ES-I3 (cell line): ENCODE measurements at regions not wholly inside any gene's neighbourhood (a gene's known extent, or its start where the extent isn't known, plus 50 kb on each side); places are given as distances from the start of the nearest gene placed in this dataset.
"Not testable (repeated sequence)": the region's sequence is repeated elsewhere in the genome, so short reads cannot be mapped to it uniquely, and the experiment has no call there.

Experiments
- H3K36me3 ChIP-seq: 2 replicates; pipeline ENCODE4 v1.6.1; 2013; ENCODE audit warnings: mild to moderate bottlenecking, low read length, control low read depth, moderate library complexity; ENCODE audit not compliant: insufficient read depth
- H3K4me1 ChIP-seq: 2 replicates; pipeline ENCODE4 v1.6.1; 2013; ENCODE audit warnings: mild to moderate bottlenecking, control low read depth, low read length; ENCODE audit not compliant: insufficient read depth
- H3K9ac ChIP-seq: 2 replicates; pipeline ENCODE4 v1.6.1; 2013; ENCODE audit warnings: low read depth, mild to moderate bottlenecking, low read length, moderate library complexity
- H3K9me3 ChIP-seq: 2 replicates; pipeline ENCODE4 v1.6.1; 2013; ENCODE audit warnings: mild to moderate bottlenecking, low read length, moderate library complexity; ENCODE audit not compliant: control insufficient read depth, insufficient read depth

DNA sequence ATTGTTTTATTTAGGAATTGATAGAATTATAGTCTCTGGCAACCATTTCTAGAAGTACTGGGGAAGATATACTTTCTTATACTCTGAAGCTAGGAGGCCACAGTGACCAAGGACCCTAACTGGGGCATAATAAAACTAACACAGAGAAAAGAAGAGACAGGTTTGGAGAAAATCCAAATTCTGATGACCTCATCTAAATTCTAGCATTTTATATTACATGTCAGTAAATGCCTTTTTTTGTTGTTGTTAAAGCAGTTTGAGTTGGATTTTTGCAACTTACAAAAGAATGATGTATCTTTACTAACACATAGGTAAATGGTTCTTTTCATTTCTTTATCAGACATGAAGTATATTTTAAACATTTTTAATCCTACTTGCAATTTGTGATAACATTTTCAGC is 933.3 kb downstream of the TMTC2 start:
- no peak overlapping the region for H3K9ac ChIP-seq
- no peaks in the 10 kb centered on the region; the same call in 1 of the 2 replicates for H3K9me3 ChIP-seq
- H3K4me1 ChIP-seq, result no peaks in the 10 kb centered on the region
- no peaks in the 10 kb centered on the region for H3K36me3 ChIP-seq

GRCh38 chr12:83615152-83615551 is 928.4 kb downstream of the TMTC2 start:
- Histone ChIP-seq H3K36me3 (no peaks in the 10 kb centered on the region), H3K9ac (no peak overlapping the region), H3K9me3 (no peaks in the 10 kb centered on the region; the same call in none of the 2 replicates), H3K4me1 (no peaks in the 10 kb centered on the region)

- Histone ChIP-seq H3K9ac (no peak overlapping the region), H3K4me1 (no peaks in the 10 kb centered on the region), H3K36me3 (no peaks in the 10 kb centered on the region), H3K9me3 (no peaks in the 10 kb centered on the region; the same call in none of the 2 replicates)
These were observed 926.9 kb downstream of the TMTC2 start for GRCh38 chr12:83613586-83614110.

DNA sequence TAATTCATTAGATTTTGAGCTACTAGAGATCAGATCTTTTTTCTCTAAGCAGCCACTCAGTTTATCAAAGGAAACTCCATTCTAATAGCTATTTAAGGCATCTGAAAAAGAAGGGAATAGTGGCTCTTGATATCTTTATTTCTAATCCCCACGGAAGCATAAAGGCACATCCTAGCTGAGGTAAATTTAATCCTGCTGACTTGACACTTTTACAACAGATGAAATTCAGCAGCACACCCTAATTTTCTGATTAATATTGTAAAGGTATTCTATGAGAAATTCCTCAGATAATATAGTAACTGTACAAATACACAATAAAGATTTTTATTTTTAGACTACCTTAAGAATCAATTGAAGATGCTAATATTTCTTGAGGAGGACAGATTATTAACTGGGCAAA is 916.4 kb downstream of the TMTC2 start:
- Histone ChIP-seq H3K4me1 (no peaks in the 10 kb centered on the region), H3K9me3 (no peaks in the 10 kb centered on the region), H3K9ac (no peak overlapping the region), H3K36me3 (no peaks in the 10 kb centered on the region)

GRCh38 chr12:83575326-83575725 is 888.6 kb downstream of the TMTC2 start:
- Histone ChIP-seq H3K36me3 (no peaks in the 10 kb centered on the region), H3K9me3 (no peaks in the 10 kb centered on the region), H3K9ac (no peak overlapping the region), H3K4me1 (no peaks in the 10 kb centered on the region)

GRCh38 chr12:83574142-83574541 is 887.4 kb downstream of the TMTC2 start:
- Histone ChIP-seq H3K4me1 (no peaks in the 10 kb centered on the region), H3K9ac (no peak overlapping the region), H3K36me3 (no peaks in the 10 kb centered on the region), H3K9me3 (no peaks in the 10 kb centered on the region)

DNA sequence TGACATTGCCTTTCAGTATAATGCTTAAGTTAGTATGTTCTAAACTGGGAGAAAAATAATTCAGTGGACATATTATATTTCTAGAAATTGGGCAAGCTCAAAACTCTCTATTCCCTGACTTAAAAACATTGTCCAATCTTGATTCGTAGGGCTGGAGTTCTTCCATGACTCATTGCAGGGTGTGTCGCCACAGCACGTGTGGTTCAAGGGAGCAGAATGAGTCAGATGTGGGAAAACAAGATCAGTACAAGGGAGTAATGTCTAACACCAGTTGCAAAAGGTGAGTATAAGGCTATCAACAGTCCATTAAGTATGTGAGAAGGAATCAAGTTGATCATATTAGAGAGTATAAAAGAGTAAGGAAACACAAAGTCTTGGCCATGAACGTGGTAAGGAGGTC is 887.0 kb downstream of the TMTC2 start:
- Histone ChIP-seq H3K9ac (no peak overlapping the region), H3K9me3 (no peaks in the 10 kb centered on the region)

GRCh38 chr12:83559650-83560049 is 872.9 kb downstream of the TMTC2 start:
- no peak overlapping the region for H3K9ac ChIP-seq
- H3K36me3 ChIP-seq, result no peaks in the 10 kb centered on the region
- H3K4me1 ChIP-seq, result peaks cover 6% of the 10 kb centered on the region; the same call in 1 of the 2 replicates
- H3K9me3 ChIP-seq, result no peaks in the 10 kb centered on the region

More for the DNA sequence above, 887.0 kb downstream of the TMTC2 start:
- no peaks in the 10 kb centered on the region for H3K4me1 ChIP-seq
- H3K36me3 ChIP-seq, result no peaks in the 10 kb centered on the region

DNA sequence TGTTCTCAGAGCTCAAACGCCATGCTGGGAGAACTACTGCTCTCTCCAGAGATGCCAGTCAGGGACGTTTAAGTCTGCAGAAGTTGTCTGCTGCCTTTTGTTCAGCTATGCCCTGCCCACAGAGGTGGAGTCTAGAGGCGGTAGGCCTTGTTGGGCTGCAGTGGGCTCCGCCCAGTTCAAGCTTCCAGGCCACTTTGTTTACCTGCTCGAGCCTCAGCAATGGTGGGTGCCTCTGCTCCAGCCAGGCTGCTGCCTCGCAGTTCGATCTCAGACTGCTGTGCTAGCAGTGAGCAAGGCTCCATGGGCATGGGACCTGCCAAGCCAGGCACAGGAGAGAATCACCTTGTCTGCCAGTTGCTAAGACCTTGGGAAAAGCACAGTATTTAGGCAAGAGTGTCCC is 869.3 kb downstream of the TMTC2 start:
- H3K9ac ChIP-seq, H3K36me3 ChIP-seq, H3K9me3 ChIP-seq, H3K4me1 ChIP-seq: not testable (repeated sequence)

GRCh38 chr12:83541446-83541845 is 854.7 kb downstream of the TMTC2 start:
- H3K9me3 ChIP-seq, result no peaks in the 10 kb centered on the region
- H3K4me1 ChIP-seq, result no peaks in the 10 kb centered on the region
- H3K36me3 ChIP-seq, result no peaks in the 10 kb centered on the region
- H3K9ac ChIP-seq, result no peak overlapping the region

DNA sequence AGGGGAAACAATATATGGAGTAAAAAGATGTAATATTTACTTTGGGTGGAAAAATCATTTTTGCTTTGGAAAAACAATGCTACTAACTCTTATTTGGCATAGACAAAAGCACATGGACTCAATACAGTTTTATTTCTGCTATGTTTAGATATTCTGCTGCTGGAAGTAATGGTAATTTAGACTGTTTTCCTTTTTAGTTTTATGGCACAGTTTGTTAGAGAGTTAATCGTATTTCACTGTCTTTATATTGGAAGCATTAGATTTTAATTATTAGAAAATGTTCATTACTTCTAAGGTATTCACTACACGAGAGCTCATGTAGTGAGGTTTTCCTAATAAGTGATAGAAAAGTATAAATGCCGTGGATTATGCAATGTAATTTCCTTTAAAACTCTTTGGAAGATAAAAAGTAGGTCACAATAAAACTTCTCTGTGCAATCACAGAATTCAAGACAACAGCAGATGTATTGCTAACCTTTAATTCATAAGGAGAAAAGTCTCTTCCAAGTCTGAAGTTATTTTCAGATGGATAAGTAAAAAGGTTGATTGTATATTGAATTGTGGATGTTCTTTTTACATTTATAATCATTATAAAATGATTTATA is 851.8 kb downstream of the TMTC2 start:
- Histone ChIP-seq H3K4me1 (no peaks in the 10 kb centered on the region; the same call in 1 of the 2 replicates), H3K36me3 (no peaks in the 10 kb centered on the region), H3K9me3 (no peaks in the 10 kb centered on the region), H3K9ac (no peak overlapping the region)

DNA sequence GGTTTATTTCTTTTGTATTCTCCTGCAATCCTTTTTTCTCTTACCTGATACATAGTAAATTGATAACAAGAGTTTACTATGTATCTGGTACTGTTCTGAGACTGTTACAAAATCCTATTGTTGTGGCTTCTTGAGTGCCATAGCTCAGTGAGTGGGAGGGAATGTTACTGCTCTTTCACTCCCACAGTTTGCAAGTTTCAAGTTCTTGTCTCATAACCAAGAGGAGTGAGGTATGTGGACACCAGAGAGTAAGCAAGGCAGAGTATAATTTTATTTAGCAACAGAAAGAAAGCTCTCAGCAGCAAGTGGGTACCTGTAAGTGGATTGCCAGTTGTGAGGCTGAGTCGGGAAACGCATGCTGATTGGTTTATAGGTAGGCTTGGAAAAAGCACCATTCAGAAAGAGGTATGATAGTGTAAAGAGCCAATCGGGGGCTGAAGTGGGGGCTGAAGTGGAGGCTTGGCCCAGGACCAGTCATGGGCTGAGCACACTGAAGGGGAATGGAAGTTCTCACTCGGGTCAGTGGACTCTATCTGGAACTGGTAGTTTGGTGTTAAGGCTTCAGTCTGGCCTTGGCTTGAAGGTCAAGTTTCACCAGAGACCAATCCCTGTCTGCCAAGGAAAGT is 850.8 kb downstream of the TMTC2 start:
- Histone ChIP-seq H3K4me1 (no peaks in the 10 kb centered on the region; the same call in 1 of the 2 replicates), H3K36me3 (no peaks in the 10 kb centered on the region), H3K9ac (no peak overlapping the region), H3K9me3 (no peaks in the 10 kb centered on the region)

GRCh38 chr12:83536496-83536895 is 849.8 kb downstream of the TMTC2 start:
- H3K9ac ChIP-seq, result no peak overlapping the region
- no peaks in the 10 kb centered on the region for H3K36me3 ChIP-seq
- H3K9me3 ChIP-seq, result no peaks in the 10 kb centered on the region
- H3K4me1 ChIP-seq, result no peaks in the 10 kb centered on the region; the same call in 1 of the 2 replicates

GRCh38 chr12:83528571-83528970 is 841.9 kb downstream of the TMTC2 start:
- Histone ChIP-seq H3K9me3 (no peaks in the 10 kb centered on the region), H3K4me1 (no peaks in the 10 kb centered on the region; the same call in 1 of the 2 replicates), H3K9ac (no peak overlapping the region), H3K36me3 (no peaks in the 10 kb centered on the region)

DNA sequence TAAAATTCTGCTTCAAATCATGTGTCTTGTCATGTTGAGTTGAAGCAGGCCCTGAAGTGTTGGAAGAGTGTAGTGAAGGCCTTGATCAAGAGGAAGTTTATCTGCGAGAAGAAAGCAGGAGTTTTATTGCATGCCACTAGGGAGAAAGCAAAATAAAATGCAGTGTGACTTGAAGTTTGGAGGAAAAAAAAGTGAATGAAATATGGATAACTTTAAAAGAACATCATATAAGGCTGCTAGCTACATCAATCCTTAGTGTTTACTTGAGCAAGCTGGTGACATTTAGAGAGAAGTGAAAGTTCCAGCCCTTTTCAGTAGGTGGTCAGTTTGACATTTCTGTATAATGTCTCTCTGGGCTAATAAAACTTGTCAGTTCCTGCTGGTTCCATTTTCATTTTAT is 841.1 kb downstream of the TMTC2 start:
- no peak overlapping the region for H3K9ac ChIP-seq
- no peaks in the 10 kb centered on the region for H3K36me3 ChIP-seq
- no peaks in the 10 kb centered on the region for H3K9me3 ChIP-seq
- H3K4me1 ChIP-seq, result no peaks in the 10 kb centered on the region; the same call in 1 of the 2 replicates
